HG03378 (cell line): ENCODE measurements at regions not wholly inside any gene's neighbourhood (a gene's known extent, or its start where the extent isn't known, plus 50 kb on each side); places are given as distances from the start of the nearest gene placed in this dataset.
"Not testable (repeated sequence)": the region's sequence is repeated elsewhere in the genome, so short reads cannot be mapped to it uniquely, and the experiment has no call there.

Experiments
- ATAC-seq: cut with Tn5 transposase; IDR thresholded peaks from one replicate; pipeline ENCODE4 v1.9.1; 2021; ENCODE audit warnings: mild to moderate bottlenecking, moderate library complexity; ENCODE audit not compliant: unreplicated experiment

DNA sequence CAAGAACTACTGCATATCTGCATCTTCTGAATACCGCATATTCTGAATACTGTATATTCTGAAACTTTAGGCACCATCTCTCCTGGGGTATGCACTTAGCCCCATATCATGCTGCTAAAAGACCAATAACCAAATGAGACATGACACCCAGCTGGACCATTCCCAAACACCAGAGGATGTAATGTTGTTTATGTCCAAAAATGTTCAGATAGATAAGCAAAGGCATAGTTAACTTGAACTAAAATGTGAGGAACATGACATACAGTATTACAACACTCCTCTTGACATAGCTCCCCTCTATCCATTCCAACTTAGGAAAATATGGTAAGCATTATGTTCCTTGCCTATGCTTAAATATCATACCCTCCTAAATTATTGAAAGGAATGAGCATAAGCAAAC lies 127.3 kb downstream of the TENT5A start:
- no peak for ATAC-seq

GRCh38 chr6:81624453-81624852 lies 128.0 kb downstream of the TENT5A start:
- ATAC-seq = no peak

- no peak for ATAC-seq
Measured at GRCh38 chr6:81623106-81623759, 129.2 kb downstream of the TENT5A start.

GRCh38 chr6:81621816-81622395 lies 130.6 kb downstream of the TENT5A start:
- no peak for ATAC-seq

GRCh38 chr6:81614292-81614691 lies 138.2 kb downstream of the TENT5A start:
- no peak for ATAC-seq

- no peak for ATAC-seq
Measured at GRCh38 chr6:81613606-81614005, 138.9 kb downstream of the TENT5A start.

GRCh38 chr6:81612136-81612535 lies 140.3 kb downstream of the TENT5A start:
- ATAC-seq = no peak

- ATAC-seq = no peak
Measured at GRCh38 chr6:81609736-81610135, 142.7 kb downstream of the TENT5A start.

DNA sequence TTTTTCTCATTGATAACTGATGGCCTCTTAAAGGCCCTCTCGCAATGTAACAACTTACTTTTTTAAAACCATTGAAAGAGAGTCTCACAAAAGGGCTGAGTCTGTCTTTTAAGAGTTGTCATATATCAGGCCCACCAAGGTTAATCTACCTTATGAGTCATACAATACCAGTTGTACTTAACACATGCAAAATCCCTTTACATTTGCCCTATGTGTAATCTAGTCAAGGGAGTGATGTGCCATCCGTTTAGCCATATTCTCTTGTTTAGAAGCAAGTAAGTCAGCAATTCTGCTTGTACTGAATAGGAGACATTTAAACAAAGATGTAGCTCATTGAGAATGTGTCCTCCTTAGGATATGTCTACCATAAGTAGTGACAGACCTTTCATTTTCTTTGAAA lies 143.7 kb downstream of the TENT5A start:
- ATAC-seq = no peak

- ATAC-seq = no peak
Measured at GRCh38 chr6:81606965-81607381, 145.5 kb downstream of the TENT5A start.

GRCh38 chr6:81605526-81605925 lies 147.0 kb downstream of the TENT5A start:
- ATAC-seq = no peak

DNA sequence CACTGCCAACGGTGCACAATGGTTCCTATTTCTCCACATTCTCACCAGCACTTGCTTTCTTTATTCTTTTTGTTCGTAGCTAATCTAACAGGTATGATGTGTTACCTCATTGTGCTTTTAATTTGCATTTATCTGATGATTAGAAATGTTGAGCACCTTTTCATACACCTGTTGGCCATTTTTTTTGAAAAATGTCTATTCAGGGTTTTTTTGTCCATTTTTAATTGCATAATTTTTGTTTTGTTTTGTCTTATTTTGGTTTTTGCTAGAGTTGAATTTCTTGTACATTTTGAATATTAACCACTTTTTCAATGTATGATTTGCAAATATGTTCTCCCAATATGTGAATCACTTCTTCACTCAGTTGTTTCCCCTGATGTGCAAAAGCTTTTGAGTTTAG lies 150.6 kb downstream of the TENT5A start:
- ATAC-seq = no peak

DNA sequence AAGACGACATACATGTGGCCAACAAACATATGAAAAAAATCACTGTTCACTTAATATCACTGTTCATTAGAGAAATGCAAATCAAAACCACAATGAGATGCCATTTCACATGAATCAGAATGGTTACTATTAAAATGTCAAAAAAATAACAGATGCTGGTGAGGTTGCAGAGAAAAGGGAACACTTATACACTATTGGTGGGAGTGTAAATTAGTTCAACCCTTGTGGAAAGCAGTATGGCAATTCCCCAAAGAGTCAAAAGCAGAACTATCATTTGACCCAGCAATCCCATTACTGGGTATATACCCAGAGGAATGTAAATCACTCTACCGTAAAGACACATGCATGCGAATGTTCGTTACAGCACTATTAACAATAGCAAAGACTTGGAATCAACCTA lies 152.0 kb downstream of the TENT5A start:
- ATAC-seq = not testable (repeated sequence)

DNA sequence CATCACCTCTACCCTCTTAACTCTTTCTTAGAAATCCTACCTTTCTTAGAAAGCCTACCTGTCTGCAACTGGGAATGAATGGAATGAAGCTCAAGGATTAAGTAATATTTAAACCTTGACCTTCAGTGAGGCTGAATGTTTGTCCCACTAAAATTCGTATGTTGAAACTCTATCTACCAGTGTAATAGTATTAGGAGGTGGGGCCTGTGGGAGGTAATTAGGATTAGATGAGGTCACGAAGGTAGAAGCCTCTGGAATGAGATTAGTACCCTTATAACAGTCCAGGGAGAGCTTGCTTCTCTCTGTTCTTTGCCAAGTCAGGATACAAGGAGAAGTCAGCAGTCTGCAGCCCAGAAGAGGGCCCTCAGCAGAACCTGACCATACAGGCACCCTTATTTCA lies 158.0 kb downstream of the TENT5A start:
- ATAC-seq = no peak

- ATAC-seq = no peak
Measured at GRCh38 chr6:81590314-81590691, 162.2 kb downstream of the TENT5A start.

DNA sequence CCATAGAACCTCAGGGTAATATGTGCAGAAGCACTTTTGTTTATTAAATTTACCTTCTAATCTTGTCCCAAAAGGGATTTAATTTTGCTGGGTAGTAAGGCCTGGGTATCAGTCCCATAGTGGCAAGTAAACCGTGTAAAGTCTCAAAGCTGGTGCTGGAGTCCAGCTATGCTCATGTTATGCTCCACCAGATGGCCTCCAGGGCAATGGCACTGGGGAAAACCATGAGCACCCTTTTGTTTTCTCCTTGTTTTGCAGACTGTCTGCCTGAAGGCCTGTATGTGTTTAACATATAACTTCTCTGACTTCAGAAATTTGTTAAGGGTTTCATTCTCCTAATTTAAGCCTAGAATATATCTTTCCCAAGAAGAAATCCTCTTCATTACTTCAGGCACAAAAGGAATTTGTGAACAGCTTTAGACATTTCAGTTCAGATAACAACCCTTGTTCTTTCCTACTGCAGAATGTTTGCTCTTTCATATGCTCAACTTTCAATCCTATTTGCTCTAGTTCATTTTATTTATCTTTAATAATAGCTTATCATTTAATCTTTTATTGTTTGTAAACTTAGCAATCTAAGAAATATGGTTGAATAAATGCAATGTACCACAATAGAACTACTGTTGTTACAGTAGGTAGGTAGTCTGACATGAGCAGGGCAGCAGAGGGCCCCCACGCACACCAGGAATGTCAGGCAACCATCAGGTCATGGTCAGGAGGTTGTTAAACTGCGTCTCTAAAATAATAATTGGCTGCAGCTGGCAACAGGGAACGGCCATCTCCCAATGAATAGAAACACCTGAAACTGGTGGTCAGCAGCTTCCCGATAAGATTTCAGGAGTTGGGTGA lies 162.8 kb downstream of the TENT5A start:
- no peak for ATAC-seq

DNA sequence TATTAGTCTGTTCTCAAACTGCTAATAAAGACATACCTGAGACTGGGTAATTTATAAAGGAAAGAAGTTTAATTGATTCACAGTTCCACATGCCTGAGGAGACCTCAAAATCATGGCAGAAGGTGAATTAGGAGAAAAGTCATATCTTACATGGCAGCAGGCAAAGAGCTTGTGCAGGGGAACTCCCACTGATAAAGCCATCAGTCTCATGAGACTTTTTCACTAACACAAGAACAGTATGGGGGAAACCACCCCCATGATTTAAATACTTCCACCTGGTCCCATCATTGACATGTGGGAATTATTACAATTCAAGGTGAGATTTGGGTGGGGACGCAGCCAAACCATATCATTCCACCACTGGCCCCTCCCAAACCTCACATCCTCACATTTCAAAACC lies 166.8 kb downstream of the TENT5A start:
- ATAC-seq = not testable (repeated sequence)

GRCh38 chr6:81584156-81584555 lies 168.3 kb downstream of the TENT5A start:
- ATAC-seq = not testable (repeated sequence)

DNA sequence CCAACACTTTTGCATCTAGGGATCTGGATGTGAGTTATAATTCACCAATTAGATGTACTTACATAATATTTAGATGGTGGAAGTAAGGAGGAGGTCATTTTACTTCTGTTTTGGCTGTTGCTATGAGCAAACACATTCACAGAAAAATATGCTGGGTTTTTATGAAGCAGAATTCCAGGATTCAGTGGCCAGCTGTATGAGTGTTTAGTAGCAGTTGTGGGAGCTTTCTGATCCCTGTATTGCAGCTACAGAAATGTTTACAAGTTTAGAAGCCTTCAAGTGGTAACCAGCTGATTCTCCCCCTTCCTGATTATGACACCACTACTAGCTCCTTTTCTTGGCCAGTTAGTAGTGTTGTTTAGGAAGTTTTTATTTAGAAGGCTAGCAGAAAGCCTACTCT lies 177.0 kb downstream of the TENT5A start:
- no peak for ATAC-seq

GRCh38 chr6:81572020-81572419 lies 180.5 kb downstream of the TENT5A start:
- no peak for ATAC-seq

GRCh38 chr6:81570681-81571080 lies 181.8 kb downstream of the TENT5A start:
- ATAC-seq = no peak

DNA sequence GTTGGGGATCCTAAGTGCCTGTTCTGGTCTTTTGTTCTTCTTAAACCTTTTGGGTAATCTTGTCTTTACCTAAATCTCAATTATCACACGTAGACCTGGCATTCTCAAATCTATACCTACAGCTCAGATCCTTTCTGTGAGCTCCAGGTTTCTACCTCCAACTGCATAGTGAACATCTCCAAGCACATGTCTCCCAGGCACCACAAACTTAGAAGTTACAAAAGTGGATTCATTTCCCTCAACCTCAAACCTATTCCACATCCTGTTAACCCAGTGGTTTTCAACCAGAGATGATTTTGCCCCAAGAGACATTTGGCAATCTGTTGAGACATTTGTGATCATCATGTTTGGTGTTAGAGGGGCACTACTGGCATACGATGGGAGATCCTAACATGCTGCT lies 183.5 kb downstream of the TENT5A start:
- no peak for ATAC-seq
